ENCODE measurements at regions not wholly inside any gene's neighbourhood (a gene's known extent, or its start where the extent isn't known, plus 50 kb on each side); places are given as distances from the start of the nearest gene placed in this dataset.

GRCh38 chr4:181739031-181739430 lies 504.2 kb upstream of the TENM3 start:
- H3K36me3 ChIP-seq (ENCODE audit: control insufficient read depth in 2 of 2, extremely low read depth in 1 of 2, insufficient read depth in 1 of 2, low read length in 1 of 2) = no peaks in the 10 kb centered on the region
- H3K4me1 ChIP-seq (ENCODE audit: control insufficient read depth in 1 of 2, extremely low read depth in 1 of 2, insufficient read depth in 2 of 2, low read length in 2 of 2) = no peaks in the 10 kb centered on the region
- H3K27ac ChIP-seq (ENCODE audit: low read length) = no peak overlapping the region
- WGBS (ENCODE audit: insufficient coverage) = 83% methylated on average over 1 of the region's 6 CpGs
- Mint-ChIP-seq H3K4me3 (no peak overlapping the region), H3K27me3 (no peaks in the 10 kb centered on the region), H3K4me1 (no peaks in the 10 kb centered on the region), H3K9me3 (peaks cover 0 to 7% (median 3%) of the 10 kb centered on the region in 3 donors), H3K27ac (no peak overlapping the region), H3K36me3 (no peaks in the 10 kb centered on the region)
- no peaks in the 10 kb centered on the region for H3K27me3 ChIP-seq (replicated peaks in 1 of 2; ENCODE audit: control insufficient read depth in 2 of 2, extremely low read depth in 1 of 2, insufficient read depth in 2 of 2, low read length in 1 of 2)
- ATAC-seq (replicated peaks in 1 of 4) (no peak), DNase-seq (no peak)
- POLR2A ChIA-PET = no interaction called here
- no peak overlapping the region for H3K4me3 ChIP-seq (ENCODE audit: control insufficient read depth in 1 of 2, extremely low read depth in 1 of 2, low read length in 1 of 2)
- H3K9me3 ChIP-seq = no peaks in the 10 kb centered on the region
- CTCF ChIA-PET = no interaction called here

GRCh38 chr4:181741513-181741912 lies 501.7 kb upstream of the TENM3 start:
- CTCF ChIA-PET = no interaction called here
- H3K9me3 ChIP-seq = no peaks in the 10 kb centered on the region

GRCh38 chr4:181745933-181746625 lies 497.1 kb upstream of the TENM3 start:
- Histone ChIP-seq H3K27ac (ENCODE audit: low read length) (no peak overlapping the region), H3K9me3 (no peaks in the 10 kb centered on the region), H3K4me3 (ENCODE audit: control insufficient read depth in 1 of 2, extremely low read depth in 1 of 2, low read length in 1 of 2) (no peak overlapping the region), H3K27me3 (replicated peaks in 1 of 2; ENCODE audit: control insufficient read depth in 2 of 2, extremely low read depth in 1 of 2, insufficient read depth in 2 of 2, low read length in 1 of 2) (no peaks in the 10 kb centered on the region), H3K4me1 (ENCODE audit: control insufficient read depth in 1 of 2, extremely low read depth in 1 of 2, insufficient read depth in 2 of 2, low read length in 2 of 2) (no peaks in the 10 kb centered on the region), H3K36me3 (ENCODE audit: control insufficient read depth in 2 of 2, extremely low read depth in 1 of 2, insufficient read depth in 1 of 2, low read length in 1 of 2) (no peaks in the 10 kb centered on the region)
- ATAC-seq (replicated peaks in 1 of 4) = no peak
- H3K4me3 Mint-ChIP-seq = no peak overlapping the region
- H3K27ac Mint-ChIP-seq = no peak overlapping the region
- CTCF ChIA-PET = interaction anchor here in 1 of 2 donors (0.6 kb wide), 1 partner anchor 63 kb away, joined by 4 read pairs; no protein-coding TSS in a partner anchor
- POLR2A ChIA-PET = no interaction called here
- no peaks in the 10 kb centered on the region for H3K4me1 Mint-ChIP-seq
- no peaks in the 10 kb centered on the region for H3K36me3 Mint-ChIP-seq
- H3K27me3 Mint-ChIP-seq = no peaks in the 10 kb centered on the region
- DNase-seq = no peak
- 88% methylated on average over 1 of the region's 1 CpG for WGBS (ENCODE audit: insufficient coverage)
- peaks cover 0 to 5% (median 3%) of the 10 kb centered on the region in 3 donors for H3K9me3 Mint-ChIP-seq

More at GRCh38 chr4:181741513-181741912, 501.7 kb upstream of the TENM3 start:
- Histone ChIP-seq H3K27ac (ENCODE audit: low read length) (no peak overlapping the region), H3K27me3 (replicated peaks in 1 of 2; ENCODE audit: control insufficient read depth in 2 of 2, extremely low read depth in 1 of 2, insufficient read depth in 2 of 2, low read length in 1 of 2) (no peaks in the 10 kb centered on the region), H3K4me1 (ENCODE audit: control insufficient read depth in 1 of 2, extremely low read depth in 1 of 2, insufficient read depth in 2 of 2, low read length in 2 of 2) (no peaks in the 10 kb centered on the region), H3K36me3 (ENCODE audit: control insufficient read depth in 2 of 2, extremely low read depth in 1 of 2, insufficient read depth in 1 of 2, low read length in 1 of 2) (no peaks in the 10 kb centered on the region), H3K4me3 (ENCODE audit: control insufficient read depth in 1 of 2, extremely low read depth in 1 of 2, low read length in 1 of 2) (no peak overlapping the region)
- H3K27ac Mint-ChIP-seq = no peak overlapping the region
- no peaks in the 10 kb centered on the region for H3K27me3 Mint-ChIP-seq
- no peak overlapping the region for H3K4me3 Mint-ChIP-seq
- no peaks in the 10 kb centered on the region for H3K36me3 Mint-ChIP-seq
- H3K9me3 Mint-ChIP-seq = peaks cover 0 to 5% (median 3%) of the 10 kb centered on the region in 3 donors
- DNase-seq (no peak), ATAC-seq (replicated peaks in 1 of 4) (no peak)
- no peaks in the 10 kb centered on the region for H3K4me1 Mint-ChIP-seq
- POLR2A ChIA-PET = no interaction called here
- 90% methylated on average over 3 of the region's 6 CpGs for whole genome bisulfite sequencing (ENCODE audit: insufficient coverage)

- Mint-ChIP-seq H3K4me1 (no peaks in the 10 kb centered on the region), H3K27me3 (no peaks in the 10 kb centered on the region), H3K4me3 (no peak overlapping the region), H3K27ac (no peak overlapping the region), H3K9me3 (peaks cover 0 to 1% (median 0%) of the 10 kb centered on the region in 3 donors), H3K36me3 (no peaks in the 10 kb centered on the region)
- no peak for ATAC-seq (replicated peaks in 1 of 4)
- no peak overlapping the region for H3K4me3 ChIP-seq (ENCODE audit: control insufficient read depth in 1 of 2, extremely low read depth in 1 of 2, low read length in 1 of 2)
- H3K27me3 ChIP-seq (replicated peaks in 1 of 2; ENCODE audit: control insufficient read depth in 2 of 2, extremely low read depth in 1 of 2, insufficient read depth in 2 of 2, low read length in 1 of 2) = no peaks in the 10 kb centered on the region
- H3K36me3 ChIP-seq (ENCODE audit: control insufficient read depth in 2 of 2, extremely low read depth in 1 of 2, insufficient read depth in 1 of 2, low read length in 1 of 2) = no peaks in the 10 kb centered on the region
- no peak for DNase-seq
- no peak overlapping the region for H3K27ac ChIP-seq (ENCODE audit: low read length)
- POLR2A ChIA-PET = no interaction called here
- no peaks in the 10 kb centered on the region for H3K4me1 ChIP-seq (ENCODE audit: control insufficient read depth in 1 of 2, extremely low read depth in 1 of 2, insufficient read depth in 2 of 2, low read length in 2 of 2)
- no peaks in the 10 kb centered on the region for H3K9me3 ChIP-seq
- no CpG with 5 or more reads among the region's 4 CpGs for WGBS (ENCODE audit: insufficient coverage)
- CTCF ChIA-PET = no interaction called here
Measured at GRCh38 chr4:181748581-181748980, 494.6 kb upstream of the TENM3 start.

DNA sequence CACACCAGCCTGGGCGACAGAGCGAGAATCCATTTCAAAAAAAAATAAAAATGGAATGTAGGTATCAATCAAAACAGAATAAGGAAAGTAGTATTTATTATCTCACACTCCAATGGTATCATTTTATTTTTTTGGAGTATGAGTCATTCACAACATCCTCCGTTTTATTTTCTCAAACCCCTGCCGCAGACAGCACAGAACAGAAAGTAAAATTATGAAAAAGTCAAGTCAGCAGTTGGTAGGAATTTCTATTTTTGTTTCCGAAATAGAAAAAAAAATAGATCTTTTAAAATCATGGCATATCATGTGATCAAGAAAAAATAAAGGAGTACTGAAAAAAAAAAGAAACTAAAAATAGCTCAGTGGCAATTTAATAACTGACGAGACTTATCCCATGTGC lies 490.7 kb upstream of the TENM3 start:
- Histone ChIP-seq H3K9me3 (no peaks in the 10 kb centered on the region), H3K4me3 (ENCODE audit: control insufficient read depth in 1 of 2, extremely low read depth in 1 of 2, low read length in 1 of 2) (no peak overlapping the region), H3K27ac (ENCODE audit: low read length) (no peak overlapping the region), H3K27me3 (replicated peaks in 1 of 2; ENCODE audit: control insufficient read depth in 2 of 2, extremely low read depth in 1 of 2, insufficient read depth in 2 of 2, low read length in 1 of 2) (no peaks in the 10 kb centered on the region), H3K36me3 (ENCODE audit: control insufficient read depth in 2 of 2, extremely low read depth in 1 of 2, insufficient read depth in 1 of 2, low read length in 1 of 2) (no peaks in the 10 kb centered on the region), H3K4me1 (ENCODE audit: control insufficient read depth in 1 of 2, extremely low read depth in 1 of 2, insufficient read depth in 2 of 2, low read length in 2 of 2) (no peaks in the 10 kb centered on the region)
- Mint-ChIP-seq H3K27me3 (no peaks in the 10 kb centered on the region), H3K9me3 (no peaks in the 10 kb centered on the region), H3K4me1 (no peaks in the 10 kb centered on the region), H3K4me3 (no peak overlapping the region), H3K36me3 (no peaks in the 10 kb centered on the region), H3K27ac (no peak overlapping the region)
- DNase-seq (no peak), ATAC-seq (replicated peaks in 1 of 4) (no peak)
- POLR2A ChIA-PET = no interaction called here
- CTCF ChIA-PET = no interaction called here
- WGBS (ENCODE audit: insufficient coverage) = no CpG with 5 or more reads among the region's 6 CpGs

DNA sequence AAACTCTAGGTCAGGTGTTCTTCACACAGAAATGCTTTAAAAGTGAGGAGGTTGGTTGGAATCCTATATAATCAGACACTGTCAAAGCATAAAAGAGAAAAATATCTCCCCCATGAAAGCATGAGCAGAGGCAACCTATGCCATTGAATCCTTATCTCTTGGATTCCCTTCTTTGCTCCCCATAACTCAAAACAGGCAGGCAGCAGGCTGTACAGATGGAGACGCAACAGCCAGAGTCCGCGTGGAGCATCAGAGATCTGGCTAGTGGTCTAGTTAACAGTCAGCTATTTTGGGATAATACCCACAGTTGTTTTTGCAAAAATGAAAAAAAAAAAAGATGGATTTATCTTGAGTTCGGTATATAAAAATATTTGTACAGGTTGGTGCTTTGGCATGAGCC lies 490.0 kb upstream of the TENM3 start:
- Histone ChIP-seq H3K27ac (ENCODE audit: low read length) (no peak overlapping the region), H3K4me1 (ENCODE audit: control insufficient read depth in 1 of 2, extremely low read depth in 1 of 2, insufficient read depth in 2 of 2, low read length in 2 of 2) (no peaks in the 10 kb centered on the region), H3K9me3 (no peaks in the 10 kb centered on the region), H3K4me3 (ENCODE audit: control insufficient read depth in 1 of 2, extremely low read depth in 1 of 2, low read length in 1 of 2) (no peak overlapping the region), H3K27me3 (replicated peaks in 1 of 2; ENCODE audit: control insufficient read depth in 2 of 2, extremely low read depth in 1 of 2, insufficient read depth in 2 of 2, low read length in 1 of 2) (no peaks in the 10 kb centered on the region), H3K36me3 (ENCODE audit: control insufficient read depth in 2 of 2, extremely low read depth in 1 of 2, insufficient read depth in 1 of 2, low read length in 1 of 2) (no peaks in the 10 kb centered on the region)
- Mint-ChIP-seq H3K27ac (no peak overlapping the region), H3K4me1 (no peaks in the 10 kb centered on the region), H3K36me3 (no peaks in the 10 kb centered on the region), H3K4me3 (no peak overlapping the region), H3K9me3 (no peaks in the 10 kb centered on the region), H3K27me3 (no peaks in the 10 kb centered on the region)
- ATAC-seq (replicated peaks in 1 of 4) = no peak
- CTCF ChIA-PET = no interaction called here
- no peak for DNase-seq
- WGBS (ENCODE audit: insufficient coverage) = no CpG with 5 or more reads among the region's 4 CpGs
- POLR2A ChIA-PET = interaction anchor here in 1 of 2 donors (0.6 kb wide), 1 partner anchor 38 kb away, joined by 3 read pairs; no protein-coding TSS in a partner anchor

DNA sequence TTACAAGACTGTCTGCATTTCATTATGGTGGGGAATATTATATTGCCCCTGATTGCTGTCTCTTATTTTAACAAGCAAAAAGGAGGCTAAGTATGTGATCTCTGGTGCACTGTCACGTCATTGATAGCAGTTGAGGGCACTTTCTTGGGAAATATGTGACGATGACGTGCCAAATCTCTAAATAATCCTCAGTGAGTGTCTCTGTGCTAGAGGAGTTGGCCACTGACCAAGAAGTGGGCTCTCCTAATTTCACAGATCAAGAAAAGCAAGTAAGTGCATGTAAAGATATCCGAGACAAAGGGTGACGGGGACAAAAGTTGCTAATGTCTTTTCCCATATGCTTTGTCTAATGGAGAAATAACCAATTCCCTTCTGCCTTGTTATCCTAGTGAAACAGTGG lies 487.4 kb upstream of the TENM3 start:
- Histone ChIP-seq H3K27me3 (replicated peaks in 1 of 2; ENCODE audit: control insufficient read depth in 2 of 2, extremely low read depth in 1 of 2, insufficient read depth in 2 of 2, low read length in 1 of 2) (no peaks in the 10 kb centered on the region), H3K27ac (ENCODE audit: low read length) (no peak overlapping the region), H3K36me3 (ENCODE audit: control insufficient read depth in 2 of 2, extremely low read depth in 1 of 2, insufficient read depth in 1 of 2, low read length in 1 of 2) (no peaks in the 10 kb centered on the region), H3K4me1 (ENCODE audit: control insufficient read depth in 1 of 2, extremely low read depth in 1 of 2, insufficient read depth in 2 of 2, low read length in 2 of 2) (no peaks in the 10 kb centered on the region), H3K9me3 (no peaks in the 10 kb centered on the region), H3K4me3 (ENCODE audit: control insufficient read depth in 1 of 2, extremely low read depth in 1 of 2, low read length in 1 of 2) (no peak overlapping the region)
- Mint-ChIP-seq H3K27me3 (no peaks in the 10 kb centered on the region), H3K4me3 (no peak overlapping the region), H3K36me3 (no peaks in the 10 kb centered on the region), H3K9me3 (no peaks in the 10 kb centered on the region), H3K27ac (no peak overlapping the region), H3K4me1 (no peaks in the 10 kb centered on the region)
- ATAC-seq (replicated peaks in 1 of 4) = no peak
- ChIA-PET POLR2A (no interaction called here), CTCF (no interaction called here)
- DNase-seq = no peak
- no CpG with 5 or more reads among the region's 5 CpGs for WGBS (ENCODE audit: insufficient coverage)
